ENCODE measurements at regions not wholly inside any gene's neighbourhood (a gene's known extent, or its start where the extent isn't known, plus 50 kb on each side); places are given as distances from the start of the nearest gene placed in this dataset.

DNA sequence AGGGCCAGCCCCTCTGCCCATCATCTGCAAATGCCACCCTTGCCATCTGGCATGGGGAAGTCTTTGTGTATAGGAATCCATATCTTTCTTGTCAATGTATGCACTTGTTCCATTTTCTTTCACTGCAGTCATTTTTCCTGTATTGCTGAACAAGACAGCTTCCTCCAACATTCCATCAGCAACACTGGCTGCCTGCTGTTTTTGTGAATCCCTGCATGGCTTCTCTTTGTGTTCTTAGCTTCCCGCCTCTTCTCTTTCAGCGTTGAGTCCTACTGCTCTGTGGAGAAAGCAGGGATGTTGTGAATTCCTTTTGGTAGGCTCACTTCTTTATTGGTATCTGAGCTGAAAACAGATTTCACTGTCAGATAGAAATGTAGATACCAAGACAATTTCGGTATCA lies 150.0 kb downstream of the LPIN1 start:
- intact Hi-C loops (cut with micrococcal nuclease), result no loop called here
- H3K4me1 ChIP-seq (ENCODE audit: control insufficient read depth in 2 of 2, insufficient read depth in 2 of 2, low read length in 2 of 2), result no peaks in the 10 kb centered on the region
- H2AFZ ChIP-seq (ENCODE audit: insufficient read depth, low read depth, low read length, poor library complexity, severe bottlenecking), result no peak overlapping the region
- ATAC-seq (ENCODE audit: low read depth) (no peak), DNase-seq (no peak)
- H3K27ac Mint-ChIP-seq, result no peak overlapping the region
- CTCF ChIA-PET, result interaction anchor here (0.8 kb wide), 1 partner anchor 33 kb away, joined by 3 read pairs; no protein-coding TSS in a partner anchor
- H3K79me2 ChIP-seq (ENCODE audit: control insufficient read depth, insufficient read depth, low read length), result no peaks in the 10 kb centered on the region
- H3K9ac ChIP-seq (ENCODE audit: low read length), result no peak overlapping the region
- no peaks in the 10 kb centered on the region for H4K20me1 ChIP-seq (ENCODE audit: control insufficient read depth, insufficient read depth, low read length, poor library complexity, severe bottlenecking)
- H3K27me3 ChIP-seq (replicated peaks in 1 of 4; ENCODE audit: control extremely low read depth in 1 of 4, control insufficient read depth in 3 of 4, insufficient read depth in 4 of 4, low read length in 3 of 4), result no peaks in the 10 kb centered on the region
- peaks cover 15% of the 10 kb centered on the region for H3K9me3 Mint-ChIP-seq (ENCODE audit: insufficient read depth)
- H3K36me3 ChIP-seq (replicated peaks in 1 of 2; ENCODE audit: control extremely low read depth in 1 of 2, control insufficient read depth in 1 of 2, extremely low read depth in 1 of 2, insufficient read depth in 2 of 2, low read length in 1 of 2), result no peaks in the 10 kb centered on the region
- H3K27me3 Mint-ChIP-seq, result no peaks in the 10 kb centered on the region
- no peak overlapping the region for H3K4me3 Mint-ChIP-seq
- POLR2A ChIA-PET, result no interaction called here
- no peak overlapping the region for H3K4me2 ChIP-seq (replicated peaks; ENCODE audit: low read depth, low read length, poor library complexity, severe bottlenecking)
- TF ChIP-seq, protein P1, sequence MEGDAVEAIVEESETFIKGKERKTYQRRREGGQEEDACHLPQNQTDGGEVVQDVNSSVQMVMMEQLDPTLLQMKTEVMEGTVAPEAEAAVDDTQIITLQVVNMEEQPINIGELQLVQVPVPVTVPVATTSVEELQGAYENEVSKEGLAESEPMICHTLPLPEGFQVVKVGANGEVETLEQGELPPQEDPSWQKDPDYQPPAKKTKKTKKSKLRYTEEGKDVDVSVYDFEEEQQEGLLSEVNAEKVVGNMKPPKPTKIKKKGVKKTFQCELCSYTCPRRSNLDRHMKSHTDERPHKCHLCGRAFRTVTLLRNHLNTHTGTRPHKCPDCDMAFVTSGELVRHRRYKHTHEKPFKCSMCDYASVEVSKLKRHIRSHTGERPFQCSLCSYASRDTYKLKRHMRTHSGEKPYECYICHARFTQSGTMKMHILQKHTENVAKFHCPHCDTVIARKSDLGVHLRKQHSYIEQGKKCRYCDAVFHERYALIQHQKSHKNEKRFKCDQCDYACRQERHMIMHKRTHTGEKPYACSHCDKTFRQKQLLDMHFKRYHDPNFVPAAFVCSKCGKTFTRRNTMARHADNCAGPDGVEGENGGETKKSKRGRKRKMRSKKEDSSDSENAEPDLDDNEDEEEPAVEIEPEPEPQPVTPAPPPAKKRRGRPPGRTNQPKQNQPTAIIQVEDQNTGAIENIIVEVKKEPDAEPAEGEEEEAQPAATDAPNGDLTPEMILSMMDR (IDR thresholded peaks at IDR 0.05), result no peak
- H3K4me1 Mint-ChIP-seq, result no peaks in the 10 kb centered on the region
- H3K4me3 ChIP-seq (ENCODE audit: control extremely low read depth in 1 of 5, extremely low read depth in 1 of 5, insufficient read depth in 1 of 5, low read depth in 2 of 5, low read length in 4 of 5), result no peak overlapping the region
- WGBS (ENCODE audit: insufficient coverage), result no CpG with 5 or more reads among the region's 3 CpGs
- no peak overlapping the region for H3K27ac ChIP-seq (ENCODE audit: low read length in 2 of 2)
- H3K9me3 ChIP-seq (ENCODE audit: control extremely low read depth in 1 of 3, control insufficient read depth in 2 of 3, insufficient read depth in 1 of 3, low read length in 2 of 3), result peaks cover 0 to 18% (median 18%) of the 10 kb centered on the region in 3 donors

DNA sequence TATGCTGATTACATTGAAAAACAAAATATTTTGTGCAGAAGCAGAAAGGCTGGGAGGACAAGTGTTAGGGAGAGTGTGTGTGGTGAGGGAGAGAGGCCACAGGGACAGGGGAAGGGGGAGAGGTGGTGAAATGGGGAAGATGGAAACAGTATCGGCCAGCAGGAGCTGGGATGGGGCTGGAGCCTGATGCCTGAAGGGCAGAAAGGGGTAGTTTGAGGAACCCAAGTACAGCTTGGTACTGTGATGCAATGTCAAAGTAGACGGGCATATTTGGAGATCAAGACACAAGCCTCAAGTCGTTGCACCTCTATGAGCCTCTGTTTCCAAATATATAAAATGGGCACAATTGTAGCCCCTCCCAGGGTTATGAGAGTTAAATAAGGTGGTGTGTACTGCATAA lies 152.1 kb downstream of the LPIN1 start:
- no peak overlapping the region for H2AFZ ChIP-seq (ENCODE audit: insufficient read depth, low read depth, low read length, poor library complexity, severe bottlenecking)
- no peaks in the 10 kb centered on the region for H3K27me3 Mint-ChIP-seq
- H4K20me1 ChIP-seq (ENCODE audit: control insufficient read depth, insufficient read depth, low read length, poor library complexity, severe bottlenecking), result no peaks in the 10 kb centered on the region
- no peak overlapping the region for H3K4me3 ChIP-seq (ENCODE audit: control extremely low read depth in 1 of 5, extremely low read depth in 1 of 5, insufficient read depth in 1 of 5, low read depth in 2 of 5, low read length in 4 of 5)
- H3K27ac Mint-ChIP-seq, result no peak overlapping the region
- H3K4me2 ChIP-seq (replicated peaks; ENCODE audit: low read depth, low read length, poor library complexity, severe bottlenecking), result no peak overlapping the region
- peaks cover 8% of the 10 kb centered on the region for H3K9me3 Mint-ChIP-seq (ENCODE audit: insufficient read depth)
- H3K4me3 Mint-ChIP-seq, result no peak overlapping the region
- POLR2A ChIA-PET, result no interaction called here
- H3K9ac ChIP-seq (ENCODE audit: low read length), result no peak overlapping the region
- ATAC-seq (ENCODE audit: low read depth), result no peak
- DNase-seq, result no peak
- no peaks in the 10 kb centered on the region for H3K79me2 ChIP-seq (ENCODE audit: control insufficient read depth, insufficient read depth, low read length)
- no peaks in the 10 kb centered on the region for H3K36me3 ChIP-seq (replicated peaks in 1 of 2; ENCODE audit: control extremely low read depth in 1 of 2, control insufficient read depth in 1 of 2, extremely low read depth in 1 of 2, insufficient read depth in 2 of 2, low read length in 1 of 2)
- intact Hi-C loops (cut with micrococcal nuclease), result no loop called here
- H3K27ac ChIP-seq (ENCODE audit: low read length in 2 of 2), result no peak overlapping the region
- H3K4me1 Mint-ChIP-seq, result peaks cover 4% of the 10 kb centered on the region
- CTCF ChIA-PET, result no interaction called here
- WGBS (ENCODE audit: insufficient coverage), result 100% methylated on average over 2 of the region's 3 CpGs
- no peak for TF ChIP-seq EZH2 (IDR thresholded peaks at IDR 0.05; ENCODE audit: borderline replicate concordance, insufficient read depth, low read depth, low read length, poor library complexity, severe bottlenecking)
- TF ChIP-seq, protein P1 (IDR thresholded peaks at IDR 0.05), result no peak
- H3K9me3 ChIP-seq (ENCODE audit: control extremely low read depth in 1 of 3, control insufficient read depth in 2 of 3, insufficient read depth in 1 of 3, low read length in 2 of 3), result peaks cover 0 to 14% (median 14%) of the 10 kb centered on the region in 3 donors
- no peaks in the 10 kb centered on the region for H3K27me3 ChIP-seq (replicated peaks in 1 of 4; ENCODE audit: control extremely low read depth in 1 of 4, control insufficient read depth in 3 of 4, insufficient read depth in 4 of 4, low read length in 3 of 4)
- H3K4me1 ChIP-seq (ENCODE audit: control insufficient read depth in 2 of 2, insufficient read depth in 2 of 2, low read length in 2 of 2), result peaks cover 4 to 11% of the 10 kb centered on the region in 2 donors

Data from B cell (primary cell).